ENCODE measurements at regions not wholly inside any gene's neighbourhood (a gene's known extent, or its start where the extent isn't known, plus 50 kb on each side); places are given as distances from the start of the nearest gene placed in this dataset.

DNA sequence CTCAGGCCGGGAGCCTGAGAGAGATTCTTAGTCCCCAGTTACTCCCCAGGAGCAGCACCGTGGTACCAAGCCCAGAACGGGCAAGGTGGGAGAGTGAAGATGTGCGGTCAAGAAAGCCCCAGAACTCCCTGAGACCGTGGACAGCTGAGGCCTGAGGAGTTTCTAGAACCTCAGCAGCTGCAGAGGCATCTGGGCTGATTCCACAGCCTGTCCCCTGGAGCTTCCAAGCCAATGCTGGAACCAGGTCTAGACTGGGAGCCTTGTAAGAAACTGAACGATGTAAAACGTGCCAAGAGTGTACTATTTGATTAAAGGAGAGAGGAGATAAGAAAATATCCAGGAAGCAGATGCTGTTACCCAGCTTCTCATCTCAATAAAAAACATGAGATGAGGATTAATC, 366.3 kb downstream of the TNS3 start:
- Histone ChIP-seq H3K4me2 (ENCODE audit: low read length) (no peak overlapping the region), H3K9ac (ENCODE audit: low read length) (no peak overlapping the region), H3K36me3 (ENCODE audit: insufficient read depth, low read length) (no peaks in the 10 kb centered on the region), H3K4me3 (ENCODE audit: insufficient read depth, low read depth, low read length) (no peak overlapping the region), H3K27me3 (ENCODE audit: insufficient read depth, low read length) (peaks cover 20% of the 10 kb centered on the region), H3K9me3 (ENCODE audit: insufficient read depth, low read depth, low read length) (no peaks in the 10 kb centered on the region), H2AFZ (ENCODE audit: low read depth, low read length) (no peak overlapping the region), H3K27ac (ENCODE audit: low read depth, low read length) (no peak overlapping the region), H3K4me1 (ENCODE audit: insufficient read depth, low read length) (no peaks in the 10 kb centered on the region), H4K20me1 (ENCODE audit: insufficient read depth, low read length) (no peaks in the 10 kb centered on the region), H3K79me2 (ENCODE audit: insufficient read depth, low read length) (no peaks in the 10 kb centered on the region)
- Mint-ChIP-seq H3K36me3 (ENCODE audit: low read depth, unreplicated experiment) (no peaks in the 10 kb centered on the region), H3K9me3 (ENCODE audit: unreplicated experiment) (no peaks in the 10 kb centered on the region), H3K27ac (ENCODE audit: unreplicated experiment) (no peak overlapping the region), H3K4me3 (ENCODE audit: unreplicated experiment) (no peak overlapping the region), H3K4me1 (ENCODE audit: low read depth, unreplicated experiment) (peaks cover 9% of the 10 kb centered on the region), H3K27me3 (ENCODE audit: low read depth, unreplicated experiment) (peaks cover 3% of the 10 kb centered on the region)
- no peak for FAIRE-seq
- DNase-seq (ENCODE audit: low read depth): no peak
- TF ChIP-seq, protein P1, sequence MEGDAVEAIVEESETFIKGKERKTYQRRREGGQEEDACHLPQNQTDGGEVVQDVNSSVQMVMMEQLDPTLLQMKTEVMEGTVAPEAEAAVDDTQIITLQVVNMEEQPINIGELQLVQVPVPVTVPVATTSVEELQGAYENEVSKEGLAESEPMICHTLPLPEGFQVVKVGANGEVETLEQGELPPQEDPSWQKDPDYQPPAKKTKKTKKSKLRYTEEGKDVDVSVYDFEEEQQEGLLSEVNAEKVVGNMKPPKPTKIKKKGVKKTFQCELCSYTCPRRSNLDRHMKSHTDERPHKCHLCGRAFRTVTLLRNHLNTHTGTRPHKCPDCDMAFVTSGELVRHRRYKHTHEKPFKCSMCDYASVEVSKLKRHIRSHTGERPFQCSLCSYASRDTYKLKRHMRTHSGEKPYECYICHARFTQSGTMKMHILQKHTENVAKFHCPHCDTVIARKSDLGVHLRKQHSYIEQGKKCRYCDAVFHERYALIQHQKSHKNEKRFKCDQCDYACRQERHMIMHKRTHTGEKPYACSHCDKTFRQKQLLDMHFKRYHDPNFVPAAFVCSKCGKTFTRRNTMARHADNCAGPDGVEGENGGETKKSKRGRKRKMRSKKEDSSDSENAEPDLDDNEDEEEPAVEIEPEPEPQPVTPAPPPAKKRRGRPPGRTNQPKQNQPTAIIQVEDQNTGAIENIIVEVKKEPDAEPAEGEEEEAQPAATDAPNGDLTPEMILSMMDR (IDR thresholded peaks at IDR 0.05; ENCODE audit: insufficient read depth, low read depth, low read length): no peak
- TF ChIP-seq EZH2 (IDR thresholded peaks at IDR 0.05; ENCODE audit: insufficient read depth, low read length): no peak

DNA sequence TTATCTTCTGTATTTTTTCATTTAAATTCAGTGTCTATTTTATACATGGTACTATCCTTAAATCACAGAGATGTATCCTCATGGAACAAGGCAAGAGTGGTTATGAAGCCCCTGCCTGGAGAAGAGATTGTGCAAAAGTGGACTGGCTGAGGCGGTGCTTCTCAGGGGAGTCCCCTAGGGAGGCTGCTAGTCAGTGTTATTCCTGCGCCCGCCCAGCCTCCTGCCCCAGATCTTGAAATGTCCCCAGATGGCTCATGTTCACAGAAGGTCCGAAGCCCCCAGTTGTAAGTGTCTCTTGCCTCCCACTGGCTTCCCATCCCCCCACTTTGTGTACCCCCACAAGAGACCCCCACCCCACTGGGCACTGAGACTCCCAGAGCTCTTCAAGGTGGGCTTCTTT, 366.9 kb downstream of the TNS3 start:
- H3K9me3 Mint-ChIP-seq (ENCODE audit: unreplicated experiment): peaks cover 2% of the 10 kb centered on the region
- no peaks in the 10 kb centered on the region for H3K9me3 ChIP-seq (ENCODE audit: insufficient read depth, low read depth, low read length)
- no peak overlapping the region for H3K27ac ChIP-seq (ENCODE audit: low read depth, low read length)
- H3K27ac Mint-ChIP-seq (ENCODE audit: unreplicated experiment): no peak overlapping the region
- no peak for DNase-seq (ENCODE audit: low read depth)
- no peak overlapping the region for H2AFZ ChIP-seq (ENCODE audit: low read depth, low read length)
- no peak overlapping the region for H3K4me3 Mint-ChIP-seq (ENCODE audit: unreplicated experiment)
- peaks cover 3% of the 10 kb centered on the region for H3K27me3 Mint-ChIP-seq (ENCODE audit: low read depth, unreplicated experiment)
- H3K27me3 ChIP-seq (ENCODE audit: insufficient read depth, low read length): peaks cover 20% of the 10 kb centered on the region
- no peak for FAIRE-seq
- no peak for TF ChIP-seq EZH2 (IDR thresholded peaks at IDR 0.05; ENCODE audit: insufficient read depth, low read length)
- TF ChIP-seq, protein P1 (IDR thresholded peaks at IDR 0.05; ENCODE audit: insufficient read depth, low read depth, low read length): no peak
- H3K9ac ChIP-seq (ENCODE audit: low read length): no peak overlapping the region
- no peak overlapping the region for H3K4me2 ChIP-seq (ENCODE audit: low read length)
- H3K36me3 Mint-ChIP-seq (ENCODE audit: low read depth, unreplicated experiment): no peaks in the 10 kb centered on the region
- no peaks in the 10 kb centered on the region for H3K36me3 ChIP-seq (ENCODE audit: insufficient read depth, low read length)
- H3K4me3 ChIP-seq (ENCODE audit: insufficient read depth, low read depth, low read length): no peak overlapping the region
- H4K20me1 ChIP-seq (ENCODE audit: insufficient read depth, low read length): no peaks in the 10 kb centered on the region
- no peaks in the 10 kb centered on the region for H3K4me1 ChIP-seq (ENCODE audit: insufficient read depth, low read length)
- H3K4me1 Mint-ChIP-seq (ENCODE audit: low read depth, unreplicated experiment): peaks cover 9% of the 10 kb centered on the region
- no peaks in the 10 kb centered on the region for H3K79me2 ChIP-seq (ENCODE audit: insufficient read depth, low read length)

DNA sequence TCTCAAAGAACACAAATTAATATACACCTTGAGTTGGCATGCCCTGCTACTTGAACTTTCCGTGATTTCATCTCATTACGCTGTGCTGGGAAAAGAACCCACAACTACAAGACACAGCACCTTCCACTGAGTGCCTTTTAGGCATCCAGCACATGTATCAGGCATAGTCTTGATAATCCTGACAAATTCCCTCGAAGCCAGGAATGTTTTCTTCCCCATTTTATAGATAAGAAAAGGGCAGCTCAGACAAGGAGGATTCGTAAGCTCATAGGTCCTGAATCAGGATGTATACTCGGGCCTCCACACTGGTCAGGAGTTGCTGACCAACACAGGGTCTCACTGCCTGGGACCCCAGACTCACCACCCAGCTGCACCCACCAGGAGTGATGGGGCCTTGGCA, 368.6 kb downstream of the TNS3 start:
- no peak overlapping the region for H3K9ac ChIP-seq (ENCODE audit: low read length)
- no peak overlapping the region for H2AFZ ChIP-seq (ENCODE audit: low read depth, low read length)
- no peak overlapping the region for H3K27ac ChIP-seq (ENCODE audit: low read depth, low read length)
- no peaks in the 10 kb centered on the region for H3K36me3 ChIP-seq (ENCODE audit: insufficient read depth, low read length)
- peaks cover 4% of the 10 kb centered on the region for H3K9me3 Mint-ChIP-seq (ENCODE audit: unreplicated experiment)
- peaks cover 3% of the 10 kb centered on the region for H3K27me3 Mint-ChIP-seq (ENCODE audit: low read depth, unreplicated experiment)
- no peak for TF ChIP-seq EZH2 (IDR thresholded peaks at IDR 0.05; ENCODE audit: insufficient read depth, low read length)
- TF ChIP-seq, protein P1 (IDR thresholded peaks at IDR 0.05; ENCODE audit: insufficient read depth, low read depth, low read length): no peak
- no peaks in the 10 kb centered on the region for H3K9me3 ChIP-seq (ENCODE audit: insufficient read depth, low read depth, low read length)
- no peak overlapping the region for H3K4me3 ChIP-seq (ENCODE audit: insufficient read depth, low read depth, low read length)
- no peak overlapping the region for H3K4me2 ChIP-seq (ENCODE audit: low read length)
- H4K20me1 ChIP-seq (ENCODE audit: insufficient read depth, low read length): no peaks in the 10 kb centered on the region
- H3K79me2 ChIP-seq (ENCODE audit: insufficient read depth, low read length): no peaks in the 10 kb centered on the region
- DNase-seq (ENCODE audit: low read depth) (no peak), FAIRE-seq (no peak)
- H3K36me3 Mint-ChIP-seq (ENCODE audit: low read depth, unreplicated experiment): no peaks in the 10 kb centered on the region
- H3K27me3 ChIP-seq (ENCODE audit: insufficient read depth, low read length): peaks cover 20% of the 10 kb centered on the region
- H3K4me1 Mint-ChIP-seq (ENCODE audit: low read depth, unreplicated experiment): peaks cover 3% of the 10 kb centered on the region
- no peak overlapping the region for H3K27ac Mint-ChIP-seq (ENCODE audit: unreplicated experiment)
- no peaks in the 10 kb centered on the region for H3K4me1 ChIP-seq (ENCODE audit: insufficient read depth, low read length)
- H3K4me3 Mint-ChIP-seq (ENCODE audit: unreplicated experiment): no peak overlapping the region
